GM23338 (cell line): ENCODE measurements at regions not wholly inside any gene's neighbourhood (a gene's known extent, or its start where the extent isn't known, plus 50 kb on each side); places are given as distances from the start of the nearest gene placed in this dataset.

Experiments used
- ATAC-seq: fragments of 200-7000 bp; cut with Tn5 transposase; 3 replicates; pipeline ENCODE4 v1.9.1; 2020
- DNase-seq: peaks from one replicate; pipeline ENCODE4 v3.0.0-alpha.2; 2015; ENCODE audit warnings: low spot score
- H2AFZ ChIP-seq: fragments of 200-600 bp; sonication (generic); 2 replicates; pipeline ENCODE4 v1.8.0; 2016; ENCODE audit warnings: antibody characterized with exemption, mild to moderate bottlenecking, moderate library complexity
- H3F3A ChIP-seq: fragments of 200-600 bp; sonication (generic); replicated peaks from 2 replicates; pipeline ENCODE4 v1.8.0; 2017; ENCODE audit warnings: antibody characterized with exemption, mixed run types, low read depth
- H3K27ac ChIP-seq: fragments of 200-600 bp; sonication (generic); 2 replicates; pipeline ENCODE4 v1.6.1; 2016; ENCODE audit warnings: low read depth
- H3K27me3 ChIP-seq: fragments of 200-600 bp; sonication (generic); 2 replicates; pipeline ENCODE4 v1.8.0; 2016; ENCODE audit warnings: mild to moderate bottlenecking, mixed run types, moderate library complexity; ENCODE audit not compliant: insufficient read depth
- H3K36me3 ChIP-seq: fragments of 200-600 bp; sonication (generic); 2 replicates; pipeline ENCODE4 v1.8.0; 2016; ENCODE audit warnings: mild to moderate bottlenecking; ENCODE audit not compliant: insufficient read depth
- H3K4me1 ChIP-seq: fragments of 200-600 bp; sonication (generic); 2 replicates; pipeline ENCODE4 v1.8.0; 2016; ENCODE audit warnings: mild to moderate bottlenecking, moderate library complexity; ENCODE audit not compliant: insufficient read depth
- H3K4me2 ChIP-seq: fragments of 200-600 bp; sonication (generic); 2 replicates; pipeline ENCODE4 v1.7.1; 2017; ENCODE audit warnings: mixed run types
- H3K4me3 ChIP-seq: fragments of 200-600 bp; sonication (generic); 2 replicates; pipeline ENCODE4 v1.6.1; 2016; ENCODE audit warnings: mixed run types
- H3K79me2 ChIP-seq: fragments of 200-600 bp; sonication (generic); replicated peaks from 2 replicates; pipeline ENCODE4 v1.8.0; 2017; ENCODE audit warnings: mild to moderate bottlenecking; ENCODE audit not compliant: insufficient read depth
- H3K9me2 ChIP-seq: fragments of 200-600 bp; sonication (generic); 2 replicates; pipeline ENCODE4 v1.8.0; 2017; ENCODE audit not compliant: insufficient read depth
- H4K20me1 ChIP-seq: fragments of 200-600 bp; sonication (generic); replicated peaks from 2 replicates; pipeline ENCODE4 v1.8.0; 2017; ENCODE audit warnings: mild to moderate bottlenecking; ENCODE audit not compliant: insufficient read depth
- H3K27ac Mint-ChIP-seq: 2 replicates; pipeline ENCODE4 v1.8.0; 2020; ENCODE audit warnings: inconsistent platforms, mild to moderate bottlenecking, moderate library complexity, mixed read lengths
- H3K27me3 Mint-ChIP-seq: 3 replicates; pipeline ENCODE4 v1.8.0; 2022; ENCODE audit warnings: low read depth, mild to moderate bottlenecking, moderate library complexity, mixed read lengths, inconsistent platforms; ENCODE audit not compliant: insufficient read depth, poor library complexity
- H3K36me3 Mint-ChIP-seq: 3 replicates; pipeline ENCODE4 v1.8.0; 2021; ENCODE audit warnings: low read depth, mild to moderate bottlenecking, inconsistent platforms, moderate library complexity, mixed read lengths
- H3K4me1 Mint-ChIP-seq: 3 replicates; pipeline ENCODE4 v1.8.0; 2020; ENCODE audit warnings: mild to moderate bottlenecking, inconsistent platforms, mixed read lengths
- H3K4me3 Mint-ChIP-seq: 3 replicates; pipeline ENCODE4 v1.8.0; 2021; ENCODE audit warnings: moderate library complexity, mild to moderate bottlenecking, inconsistent platforms, mixed read lengths
- H3K9me3 Mint-ChIP-seq: 3 replicates; pipeline ENCODE4 v1.8.0; 2020; ENCODE audit warnings: moderate library complexity, mild to moderate bottlenecking, inconsistent platforms, mixed read lengths
- ETS1 ChIP-seq: IDR thresholded peaks from 2 replicates; pipeline ENCODE4 v1.6.1; 2016; ENCODE audit warnings: antibody characterized with exemption
- EZH2phosphoT487 ChIP-seq: fragments of 200-600 bp; sonication (generic); IDR thresholded peaks from one replicate; pipeline ENCODE4 v1.8.1; 2018; ENCODE audit warnings: antibody characterized with exemption; ENCODE audit not compliant: unreplicated experiment
- JUNB ChIP-seq: IDR thresholded peaks from one replicate; pipeline ENCODE4 v1.6.1; 2016; ENCODE audit warnings: antibody characterized with exemption; ENCODE audit not compliant: unreplicated experiment
- NANOG ChIP-seq: IDR thresholded peaks from 2 replicates; pipeline ENCODE4 v1.6.1; 2016; ENCODE audit warnings: antibody characterized with exemption, borderline replicate concordance
- ZNF114 ChIP-seq: fragments of 250-450 bp; sonication (Bioruptor Pico); IDR thresholded peaks from 2 replicates; pipeline ENCODE4 v1.5.0; 2020; ENCODE audit warnings: mild to moderate bottlenecking, moderate library complexity
- ZNF462 ChIP-seq: fragments of 250-450 bp; sonication (Bioruptor Pico); IDR thresholded peaks from 2 replicates; pipeline ENCODE4 v1.5.0; 2020; ENCODE audit warnings: mild to moderate bottlenecking, moderate library complexity

GRCh38 chrX:40984962-40985361 lies 100.3 kb upstream of the USP9X start:
- Histone ChIP-seq H3K79me2 (no peaks in the 10 kb centered on the region), H3K4me3 (no peak overlapping the region), H3K4me2 (no peak overlapping the region), H3K9me2 (no peaks in the 10 kb centered on the region), H3K27ac (no peak overlapping the region), H3K27me3 (no peaks in the 10 kb centered on the region), H4K20me1 (no peaks in the 10 kb centered on the region), H2AFZ (no peak overlapping the region), H3K36me3 (no peaks in the 10 kb centered on the region), H3K4me1 (no peaks in the 10 kb centered on the region; the same call in 1 of the 2 replicates), H3F3A (no peaks in the 10 kb centered on the region)
- no peaks in the 10 kb centered on the region; the same call in 2 of the 3 replicates for H3K36me3 Mint-ChIP-seq
- DNase-seq: no peak
- H3K4me3 Mint-ChIP-seq: no peak overlapping the region
- ATAC-seq: no peak
- TF ChIP-seq NANOG (no peak), ETS1 (no peak), ZNF114 (CRISPR knock-in tag) (no peak), JUNB (no peak), ZNF462 (CRISPR knock-in tag) (no peak)
- peaks cover 3% of the 10 kb centered on the region for H3K9me3 Mint-ChIP-seq
- peaks cover 6% of the 10 kb centered on the region for H3K4me1 Mint-ChIP-seq
- H3K27ac Mint-ChIP-seq: no peak overlapping the region
- no peaks in the 10 kb centered on the region for H3K27me3 Mint-ChIP-seq

- H3K27me3 ChIP-seq: no peaks in the 10 kb centered on the region
- H3K4me2 ChIP-seq: no peak overlapping the region
- H3K4me1 Mint-ChIP-seq: peaks cover 6% of the 10 kb centered on the region
- H3K4me1 ChIP-seq: no peaks in the 10 kb centered on the region; the same call in 1 of the 2 replicates
- H3K27ac ChIP-seq: no peak overlapping the region
- peaks cover 3% of the 10 kb centered on the region; the same call in 1 of the 3 replicates for H3K9me3 Mint-ChIP-seq
- DNase-seq: peak; percentile 30
- no peaks in the 10 kb centered on the region for H3K27me3 Mint-ChIP-seq
- H3K9me2 ChIP-seq: no peaks in the 10 kb centered on the region
- no peak overlapping the region for H2AFZ ChIP-seq
- H3K4me3 ChIP-seq: no peak overlapping the region
- H3F3A ChIP-seq: no peaks in the 10 kb centered on the region
- TF ChIP-seq EZH2phosphoT487: no peak
- peak; percentile 75 for ATAC-seq
- no peaks in the 10 kb centered on the region for H3K79me2 ChIP-seq
- H3K4me3 Mint-ChIP-seq: no peak overlapping the region; the same call in 2 of the 3 replicates
- no peaks in the 10 kb centered on the region for H4K20me1 ChIP-seq
- peaks cover 4% of the 10 kb centered on the region; the same call in 1 of the 3 replicates for H3K36me3 Mint-ChIP-seq
- H3K27ac Mint-ChIP-seq: no peak overlapping the region
- H3K36me3 ChIP-seq: no peaks in the 10 kb centered on the region
Observed at GRCh38 chrX:40987413-40987812, 97.8 kb upstream of the USP9X start.
